Endodermal cell (in vitro differentiated cells): ENCODE measurements at regions not wholly inside any gene's neighbourhood (a gene's known extent, or its start where the extent isn't known, plus 50 kb on each side); places are given as distances from the start of the nearest gene placed in this dataset.

Experiments used
- DNase-seq: peaks from one replicate; pipeline ENCODE4 v3.0.0-alpha.2; 2017
- H3K27ac ChIP-seq: 2 replicates; pipeline ENCODE4 v1.5.1; 2013; ENCODE audit warnings: mild to moderate bottlenecking, low read depth, low read length, moderate library complexity
- H3K27me3 ChIP-seq: 2 replicates; pipeline ENCODE4 v1.6.1; 2013; ENCODE audit warnings: mild to moderate bottlenecking, low read length, moderate library complexity; ENCODE audit not compliant: insufficient read depth, control insufficient read depth, poor library complexity, severe bottlenecking
- H3K36me3 ChIP-seq: 2 replicates; pipeline ENCODE4 v1.7.0; 2013; ENCODE audit warnings: mild to moderate bottlenecking, low read length, moderate library complexity; ENCODE audit not compliant: control insufficient read depth, insufficient read depth
- H3K4me1 ChIP-seq: one replicate; pipeline ENCODE4 v1.7.0; 2013; ENCODE audit warnings: low read length; ENCODE audit not compliant: control insufficient read depth, insufficient read depth
- H3K4me3 ChIP-seq: 2 replicates; pipeline ENCODE4 v1.5.1; 2013; ENCODE audit warnings: mild to moderate bottlenecking, low read length, moderate library complexity
- H3K9ac ChIP-seq: 2 replicates; pipeline ENCODE4 v1.6.1; 2013; ENCODE audit warnings: mild to moderate bottlenecking, low read length, moderate library complexity; ENCODE audit not compliant: poor library complexity, severe bottlenecking; ENCODE audit errors: extremely low read depth
- H3K9me3 ChIP-seq: 2 replicates; pipeline ENCODE4 v1.6.1; 2013; ENCODE audit warnings: mild to moderate bottlenecking, low read length, moderate library complexity; ENCODE audit not compliant: control insufficient read depth
- H3K27ac Mint-ChIP-seq: 2 replicates; pipeline ENCODE4 v1.8.0; 2020; ENCODE audit warnings: mixed read lengths
- H3K27me3 Mint-ChIP-seq: 2 replicates; pipeline ENCODE4 v1.8.0; 2021; ENCODE audit warnings: mild to moderate bottlenecking, mixed read lengths; ENCODE audit not compliant: insufficient read depth
- H3K36me3 Mint-ChIP-seq: 2 replicates; pipeline ENCODE4 v1.8.0; 2020; ENCODE audit warnings: low read depth, mixed read lengths
- H3K4me1 Mint-ChIP-seq: 2 replicates; pipeline ENCODE4 v1.8.0; 2020; ENCODE audit warnings: mixed read lengths
- H3K4me3 Mint-ChIP-seq: 2 replicates; pipeline ENCODE4 v1.8.0; 2020; ENCODE audit warnings: mild to moderate bottlenecking, moderate library complexity, mixed read lengths
- H3K9me3 Mint-ChIP-seq: 2 replicates; pipeline ENCODE4 v1.8.0; 2020; ENCODE audit warnings: mild to moderate bottlenecking, mixed read lengths
- WGBS, 2 experiments: methylation state at CpG; one replicate each; pipeline versions ENCODE4 v1.1.5 to v1.1.7; 2013; ENCODE audit warnings: missing lambda C conversion rate in 2 of 2, mixed read lengths in 1 of 2; ENCODE audit not compliant: insufficient coverage in 1 of 2, insufficient read length in 1 of 2; 5-methylcytosine and 5-hydroxymethylcytosine counted together
- TF ChIP-seq, protein P1 (sequence below): fragments of 200-600 bp; sonication (generic); conservative IDR thresholded peaks from 2 replicates; pipeline ENCODE4 v1.5.0; 2021; ENCODE audit warnings: antibody characterized with exemption, mild to moderate bottlenecking

- Histone ChIP-seq H3K36me3 (no peaks in the 10 kb centered on the region), H3K4me1 (no peaks in the 10 kb centered on the region), H3K9ac (no peak overlapping the region), H3K9me3 (peaks cover 5% of the 10 kb centered on the region), H3K27ac (no peak overlapping the region), H3K4me3 (no peak overlapping the region), H3K27me3 (no peaks in the 10 kb centered on the region)
- TF ChIP-seq, protein P1, sequence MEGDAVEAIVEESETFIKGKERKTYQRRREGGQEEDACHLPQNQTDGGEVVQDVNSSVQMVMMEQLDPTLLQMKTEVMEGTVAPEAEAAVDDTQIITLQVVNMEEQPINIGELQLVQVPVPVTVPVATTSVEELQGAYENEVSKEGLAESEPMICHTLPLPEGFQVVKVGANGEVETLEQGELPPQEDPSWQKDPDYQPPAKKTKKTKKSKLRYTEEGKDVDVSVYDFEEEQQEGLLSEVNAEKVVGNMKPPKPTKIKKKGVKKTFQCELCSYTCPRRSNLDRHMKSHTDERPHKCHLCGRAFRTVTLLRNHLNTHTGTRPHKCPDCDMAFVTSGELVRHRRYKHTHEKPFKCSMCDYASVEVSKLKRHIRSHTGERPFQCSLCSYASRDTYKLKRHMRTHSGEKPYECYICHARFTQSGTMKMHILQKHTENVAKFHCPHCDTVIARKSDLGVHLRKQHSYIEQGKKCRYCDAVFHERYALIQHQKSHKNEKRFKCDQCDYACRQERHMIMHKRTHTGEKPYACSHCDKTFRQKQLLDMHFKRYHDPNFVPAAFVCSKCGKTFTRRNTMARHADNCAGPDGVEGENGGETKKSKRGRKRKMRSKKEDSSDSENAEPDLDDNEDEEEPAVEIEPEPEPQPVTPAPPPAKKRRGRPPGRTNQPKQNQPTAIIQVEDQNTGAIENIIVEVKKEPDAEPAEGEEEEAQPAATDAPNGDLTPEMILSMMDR, result no peak
- Mint-ChIP-seq H3K9me3 (peaks cover 4% of the 10 kb centered on the region), H3K4me1 (peaks cover 5% of the 10 kb centered on the region), H3K36me3 (no peaks in the 10 kb centered on the region), H3K4me3 (no peak overlapping the region), H3K27me3 (peaks cover 2% of the 10 kb centered on the region), H3K27ac (no peak overlapping the region)
- whole genome bisulfite sequencing, 2 experiments, result 76 to 85% methylated on average over 3 to 6 of the region's 8 CpGs
- no peak for DNase-seq
Measured at GRCh38 chr1:5720484-5720883, 271.7 kb downstream of the NPHP4 start.

DNA sequence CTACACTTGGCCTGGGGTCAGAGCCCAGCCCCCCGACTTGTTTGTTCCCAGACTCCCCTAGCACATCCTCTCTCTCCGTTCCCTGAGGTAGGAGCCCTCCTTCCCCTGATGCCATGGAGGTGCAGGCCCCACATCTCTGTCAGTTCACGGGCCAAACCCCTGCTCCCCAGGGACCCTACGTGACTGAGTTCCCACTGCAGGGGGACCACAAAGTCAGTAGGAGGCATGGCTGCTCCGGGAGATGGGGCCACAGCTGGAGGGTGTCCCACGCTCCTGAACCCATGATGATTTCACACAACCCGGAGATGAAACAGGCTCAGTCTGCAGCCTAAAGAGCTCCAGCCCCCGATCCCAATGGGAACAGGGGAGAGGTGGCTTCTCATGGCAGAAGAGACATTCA is 272.2 kb downstream of the NPHP4 start:
- DNase-seq, result no peak
- H3K9me3 Mint-ChIP-seq, result peaks cover 8% of the 10 kb centered on the region
- WGBS, 2 experiments, result 87 to 94% methylated on average over 5 to 8 of the region's 8 CpGs

GRCh38 chr1:5718831-5719632 is 273.2 kb downstream of the NPHP4 start:
- no peak overlapping the region for H3K4me3 ChIP-seq
- H3K9me3 ChIP-seq, result peaks cover 12% of the 10 kb centered on the region
- H3K4me1 ChIP-seq, result no peaks in the 10 kb centered on the region
- H3K4me1 Mint-ChIP-seq, result peaks cover 5% of the 10 kb centered on the region
- peaks cover 18% of the 10 kb centered on the region for H3K9me3 Mint-ChIP-seq
- no peaks in the 10 kb centered on the region for H3K27me3 ChIP-seq
- H3K27ac Mint-ChIP-seq, result peak overlapping the region; percentile 21
- no peaks in the 10 kb centered on the region for H3K36me3 Mint-ChIP-seq
- H3K27me3 Mint-ChIP-seq, result peaks cover 2% of the 10 kb centered on the region
- 86 to 87% methylated on average over 25 to 34 of the region's 34 CpGs for WGBS, 2 experiments
- DNase-seq, result peak; percentile 87
- no peak overlapping the region for H3K9ac ChIP-seq
- no peak overlapping the region for H3K4me3 Mint-ChIP-seq
- no peaks in the 10 kb centered on the region for H3K36me3 ChIP-seq
- H3K27ac ChIP-seq, result peak overlapping the region; percentile 17
- TF ChIP-seq, protein P1, result peak; percentile 56

More for the DNA sequence above, 272.2 kb downstream of the NPHP4 start:
- peaks cover 2% of the 10 kb centered on the region for H3K27me3 Mint-ChIP-seq
- Histone ChIP-seq H3K36me3 (no peaks in the 10 kb centered on the region), H3K9ac (no peak overlapping the region), H3K4me3 (no peak overlapping the region), H3K4me1 (no peaks in the 10 kb centered on the region), H3K27me3 (no peaks in the 10 kb centered on the region), H3K27ac (no peak overlapping the region), H3K9me3 (peaks cover 10% of the 10 kb centered on the region)
- peaks cover 5% of the 10 kb centered on the region for H3K4me1 Mint-ChIP-seq
- H3K27ac Mint-ChIP-seq, result no peak overlapping the region
- TF ChIP-seq, protein P1, result no peak
- H3K4me3 Mint-ChIP-seq, result no peak overlapping the region
- no peaks in the 10 kb centered on the region for H3K36me3 Mint-ChIP-seq
